Bronchial epithelial cell (primary cell): ENCODE measurements at regions not wholly inside any gene's neighbourhood (a gene's known extent, or its start where the extent isn't known, plus 50 kb on each side); places are given as distances from the start of the nearest gene placed in this dataset.

Experiments
- DNase-seq: peaks from one replicate; pipeline ENCODE4 v3.0.0-alpha.2; 2010; ENCODE audit warnings: low read depth
- FAIRE-seq: peaks from 2 replicates; lab custom pipeline; 2011; peaks lifted over from hg19 to GRCh38; lab: Jason Lieb, UNC
- H3K27me3 ChIP-seq: 2 replicates; pipeline ENCODE4 v1.5.1; 2011; ENCODE audit warnings: low read length; ENCODE audit not compliant: control insufficient read depth, insufficient read depth
- H3K36me3 ChIP-seq: 2 replicates; pipeline ENCODE4 v1.5.1; 2011; ENCODE audit warnings: low read length; ENCODE audit not compliant: control insufficient read depth, insufficient read depth
- H3K4me3 ChIP-seq: 2 replicates; pipeline ENCODE4 v1.5.1; 2011; ENCODE audit warnings: mild to moderate bottlenecking, low read depth, low read length, control low read depth
- TF ChIP-seq, protein P1 (sequence below): IDR thresholded peaks from 2 replicates; pipeline ENCODE4 v1.5.1; 2011; ENCODE audit warnings: mild to moderate bottlenecking, moderate library complexity, low read length, control low read depth, inconsistent platforms; ENCODE audit not compliant: insufficient read depth, severe bottlenecking

DNA sequence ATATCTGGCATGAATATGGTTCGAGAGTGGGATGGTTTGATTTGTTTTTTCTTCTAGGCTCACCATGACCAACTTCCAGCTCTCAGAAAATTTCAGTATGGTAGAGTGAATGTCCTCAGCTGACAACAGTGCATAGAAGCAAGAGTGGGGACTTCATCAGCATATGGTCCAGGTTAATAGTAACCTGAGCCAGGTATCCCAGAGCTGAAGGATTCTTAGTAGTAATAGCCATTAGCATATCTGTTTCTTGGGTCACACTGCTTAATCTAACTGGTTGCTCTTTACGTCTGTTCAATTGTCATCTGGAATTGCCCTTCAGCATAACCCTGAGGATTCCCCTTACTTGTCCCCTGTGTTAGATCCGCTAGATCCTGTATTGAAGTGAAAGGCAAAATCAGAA is 151.8 kb downstream of the GMNC start:
- TF ChIP-seq, protein P1, sequence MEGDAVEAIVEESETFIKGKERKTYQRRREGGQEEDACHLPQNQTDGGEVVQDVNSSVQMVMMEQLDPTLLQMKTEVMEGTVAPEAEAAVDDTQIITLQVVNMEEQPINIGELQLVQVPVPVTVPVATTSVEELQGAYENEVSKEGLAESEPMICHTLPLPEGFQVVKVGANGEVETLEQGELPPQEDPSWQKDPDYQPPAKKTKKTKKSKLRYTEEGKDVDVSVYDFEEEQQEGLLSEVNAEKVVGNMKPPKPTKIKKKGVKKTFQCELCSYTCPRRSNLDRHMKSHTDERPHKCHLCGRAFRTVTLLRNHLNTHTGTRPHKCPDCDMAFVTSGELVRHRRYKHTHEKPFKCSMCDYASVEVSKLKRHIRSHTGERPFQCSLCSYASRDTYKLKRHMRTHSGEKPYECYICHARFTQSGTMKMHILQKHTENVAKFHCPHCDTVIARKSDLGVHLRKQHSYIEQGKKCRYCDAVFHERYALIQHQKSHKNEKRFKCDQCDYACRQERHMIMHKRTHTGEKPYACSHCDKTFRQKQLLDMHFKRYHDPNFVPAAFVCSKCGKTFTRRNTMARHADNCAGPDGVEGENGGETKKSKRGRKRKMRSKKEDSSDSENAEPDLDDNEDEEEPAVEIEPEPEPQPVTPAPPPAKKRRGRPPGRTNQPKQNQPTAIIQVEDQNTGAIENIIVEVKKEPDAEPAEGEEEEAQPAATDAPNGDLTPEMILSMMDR: no peak
- no peak for FAIRE-seq

DNA sequence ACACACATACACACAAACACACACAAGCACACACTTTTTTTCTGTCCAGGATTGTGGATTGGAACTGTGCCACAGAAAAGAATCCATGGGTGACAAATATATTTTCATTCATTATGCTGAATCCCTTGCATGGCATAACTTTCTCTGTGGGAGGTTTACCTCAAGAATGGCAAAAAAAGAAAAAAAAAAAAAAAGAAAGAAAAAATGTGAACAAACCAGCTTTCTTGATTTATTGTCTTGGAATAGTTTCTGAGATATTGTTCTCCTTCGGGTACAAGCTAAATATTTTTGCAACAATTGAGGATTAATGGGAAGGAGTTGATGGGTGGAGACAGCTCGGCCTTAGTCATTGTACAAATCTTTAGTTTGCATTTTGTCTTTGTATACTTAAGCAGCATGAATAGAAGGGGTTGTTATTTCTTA is 153.1 kb downstream of the GMNC start:
- FAIRE-seq (no peak), DNase-seq (no peak)
- H3K4me3 ChIP-seq: no peak overlapping the region
- TF ChIP-seq, protein P1: no peak
- no peaks in the 10 kb centered on the region for H3K27me3 ChIP-seq
- no peaks in the 10 kb centered on the region for H3K36me3 ChIP-seq

More for the DNA sequence above, 151.8 kb downstream of the GMNC start:
- Histone ChIP-seq H3K36me3 (no peaks in the 10 kb centered on the region), H3K4me3 (no peak overlapping the region), H3K27me3 (no peaks in the 10 kb centered on the region)
- no peak for DNase-seq
